NCI-H2107 treated with DMSO at 0.1 percent for 48 hours (cell line): ENCODE measurements at regions not wholly inside any gene's neighbourhood (a gene's known extent, or its start where the extent isn't known, plus 50 kb on each side); places are given as distances from the start of the nearest gene placed in this dataset.
A peak's percentile ranks its signal among the peaks of the same experiment; 100 is the strongest.

ENCODE experiments used
- DNase-seq: peaks from one replicate; lab custom pipeline; 2025; ENCODE audit not compliant: unreplicated experiment; lab: John Stamatoyannopoulos, UW

- DNase-seq = no peak
Observed at GRCh38 chr9:89554307-89555035, 50.3 kb upstream of the GADD45G start.

- peak; percentile 76 for DNase-seq
Observed at GRCh38 chr9:89553451-89554010, 51.3 kb upstream of the GADD45G start.

- no peak for DNase-seq
Observed at GRCh38 chr9:89550346-89550927, 52.5 kb upstream of the SEMA4D start.

GRCh38 chr9:89549031-89549644 is 51.2 kb upstream of the SEMA4D start:
- peak; percentile 77 for DNase-seq

GRCh38 chr9:89548071-89548638 is 50.2 kb upstream of the SEMA4D start:
- no peak for DNase-seq
